HEK293 (cell line): ENCODE measurements at regions not wholly inside any gene's neighbourhood (a gene's known extent, or its start where the extent isn't known, plus 50 kb on each side); places are given as distances from the start of the nearest gene placed in this dataset.

Experiments
- CTCF ChIA-PET: fragments of 350-600 bp; formaldehyde crosslinking; extraction: SDS; loops from one replicate; lab custom pipeline; 2021; ENCODE audit warnings: antibody characterized with exemption; lab: Yijun Ruan, JAX
- POLR2A ChIA-PET: fragments of 300-600 bp; formaldehyde crosslinking; extraction: SDS; loops from one replicate; lab custom pipeline; 2020; ENCODE audit warnings: antibody characterized with exemption, inconsistent platforms; lab: Yijun Ruan, JAX
- H3K27ac ChIP-seq: fragments of 200-500 bp; sonication (Bioruptor generic); 2 replicates; pipeline ENCODE4 v1.5.1; 2014; ENCODE audit warnings: low read depth, low read length, control low read depth, inconsistent platforms; ENCODE audit errors: extremely low read depth
- H3K36me3 ChIP-seq, 2 experiments: fragments of 200-500 bp in 1 of 2; sonication (Bioruptor generic) in 1 of 2; 1 replicate in 1 of 2; 2 replicates in 1 of 2; pipeline ENCODE4 v1.5.1; 2014 to 2017; ENCODE audit warnings: inconsistent platforms in 2 of 2, low read length in 2 of 2; ENCODE audit not compliant: control insufficient read depth in 2 of 2, insufficient read depth in 1 of 2
- H3K4me1 ChIP-seq: fragments of 200-500 bp; sonication (Bioruptor generic); 2 replicates; pipeline ENCODE4 v1.5.1; 2014; ENCODE audit warnings: mild to moderate bottlenecking, low read length, inconsistent platforms; ENCODE audit not compliant: control insufficient read depth, insufficient read depth
- H3K4me3 ChIP-seq: 2 replicates; pipeline ENCODE4 v1.5.1; 2011; ENCODE audit warnings: low read depth, mild to moderate bottlenecking, control low read depth, low read length, moderate library complexity
- H3K9me3 ChIP-seq: fragments of 200-500 bp; sonication (Bioruptor generic); 2 replicates; pipeline ENCODE4 v1.5.1; 2014; ENCODE audit warnings: low read depth, low read length, inconsistent platforms; ENCODE audit not compliant: control insufficient read depth, insufficient read depth
- AEBP2 ChIP-seq: fragments of 450-650 bp; formaldehyde crosslinking; IDR thresholded peaks from 2 replicates; pipeline ENCODE4 v1.5.1; 2016; ENCODE audit warnings: missing biosample characterization, missing genetic modification characterization, borderline replicate concordance
- GFI1B ChIP-seq: fragments of 450-650 bp; formaldehyde crosslinking; IDR thresholded peaks from 2 replicates; pipeline ENCODE4 v1.5.1; 2016; ENCODE audit warnings: missing biosample characterization, missing genetic modification characterization
- HIC1 ChIP-seq: fragments of 450-650 bp; formaldehyde crosslinking; IDR thresholded peaks from 2 replicates; pipeline ENCODE4 v1.5.1; 2016; ENCODE audit warnings: missing biosample characterization, missing genetic modification characterization
- SP2 ChIP-seq: fragments of 450-650 bp; formaldehyde crosslinking; IDR thresholded peaks from 2 replicates; pipeline ENCODE4 v1.5.1; 2016; ENCODE audit warnings: missing biosample characterization, missing genetic modification characterization
- ZIC2 ChIP-seq: fragments of 450-650 bp; formaldehyde crosslinking; IDR thresholded peaks from 2 replicates; pipeline ENCODE4 v1.5.1; 2016; ENCODE audit warnings: missing biosample characterization, missing genetic modification characterization
- ZNF114 ChIP-seq: fragments of 450-650 bp; formaldehyde crosslinking; IDR thresholded peaks from 2 replicates; pipeline ENCODE4 v1.5.0; 2017; ENCODE audit warnings: missing biosample characterization, missing genetic modification characterization
- ZNF121 ChIP-seq: fragments of 450-650 bp; formaldehyde crosslinking; IDR thresholded peaks from 2 replicates; pipeline ENCODE4 v1.5.1; 2016; ENCODE audit warnings: missing biosample characterization, missing genetic modification characterization
- ZNF133 ChIP-seq: fragments of 450-650 bp; formaldehyde crosslinking; IDR thresholded peaks from 2 replicates; pipeline ENCODE4 v1.5.1; 2016; ENCODE audit warnings: missing biosample characterization, missing genetic modification characterization
- ZNF169 ChIP-seq: fragments of 450-650 bp; formaldehyde crosslinking; IDR thresholded peaks from 2 replicates; pipeline ENCODE4 v1.5.1; 2016; ENCODE audit warnings: missing biosample characterization, missing genetic modification characterization
- ZNF18 ChIP-seq: fragments of 450-650 bp; formaldehyde crosslinking; IDR thresholded peaks from 2 replicates; pipeline ENCODE4 v1.5.1; 2016; ENCODE audit warnings: missing biosample characterization, missing genetic modification characterization
- ZNF19 ChIP-seq: fragments of 450-650 bp; formaldehyde crosslinking; IDR thresholded peaks from 2 replicates; pipeline ENCODE4; 2016; ENCODE audit warnings: missing biosample characterization, missing genetic modification characterization, low read depth
- ZNF211 ChIP-seq: fragments of 450-650 bp; formaldehyde crosslinking; IDR thresholded peaks from 2 replicates; pipeline ENCODE4 v1.5.1; 2016; ENCODE audit warnings: low read depth, missing biosample characterization, missing genetic modification characterization
- ZNF24 ChIP-seq: fragments of 450-650 bp; formaldehyde crosslinking; IDR thresholded peaks from 2 replicates; pipeline ENCODE4 v1.5.1; 2016; ENCODE audit warnings: missing biosample characterization, missing genetic modification characterization
- ZNF488 ChIP-seq: fragments of 450-650 bp; formaldehyde crosslinking; IDR thresholded peaks from 2 replicates; pipeline ENCODE4 v1.5.1; 2016; ENCODE audit warnings: missing biosample characterization, missing genetic modification characterization
- ZNF571 ChIP-seq: fragments of 450-650 bp; formaldehyde crosslinking; IDR thresholded peaks from 2 replicates; pipeline ENCODE4 v1.5.0; 2017; ENCODE audit warnings: missing biosample characterization, missing genetic modification characterization
- ZNF600 ChIP-seq: fragments of 450-650 bp; formaldehyde crosslinking; IDR thresholded peaks from 2 replicates; pipeline ENCODE4 v1.5.1; 2016; ENCODE audit warnings: missing biosample characterization, missing genetic modification characterization
- ZNF610 ChIP-seq: fragments of 450-650 bp; formaldehyde crosslinking; IDR thresholded peaks from 2 replicates; pipeline ENCODE4 v1.5.1; 2016; ENCODE audit warnings: missing biosample characterization, missing genetic modification characterization, borderline replicate concordance
- ZNF629 ChIP-seq: fragments of 450-650 bp; formaldehyde crosslinking; IDR thresholded peaks from 2 replicates; pipeline ENCODE4 v1.5.1; 2017; ENCODE audit warnings: missing biosample characterization, missing genetic modification characterization
- ZNF677 ChIP-seq: fragments of 450-650 bp; IDR thresholded peaks from 2 replicates; pipeline ENCODE4 v1.5.0; 2018; ENCODE audit warnings: missing biosample characterization, mild to moderate bottlenecking, missing genetic modification characterization, moderate library complexity
- ZNF785 ChIP-seq: fragments of 450-650 bp; formaldehyde crosslinking; IDR thresholded peaks from 2 replicates; pipeline ENCODE4 v1.5.1; 2016; ENCODE audit warnings: missing biosample characterization, missing genetic modification characterization
- TF ChIP-seq, protein P1 (sequence below): fragments of 450-650 bp; formaldehyde crosslinking; IDR thresholded peaks from 2 replicates; pipeline ENCODE4 v1.5.1; 2016; ENCODE audit warnings: missing biosample characterization, missing genetic modification characterization
- TF ChIP-seq, protein P2 (sequence below): fragments of 450-650 bp; formaldehyde crosslinking; IDR thresholded peaks from 2 replicates; pipeline ENCODE4 v1.5.1; 2017; ENCODE audit warnings: missing biosample characterization, missing genetic modification characterization
- TF ChIP-seq, protein P3 (sequence below): fragments of 450-650 bp; formaldehyde crosslinking; IDR thresholded peaks from 2 replicates; pipeline ENCODE4 v1.5.1; 2017; ENCODE audit warnings: missing biosample characterization, missing genetic modification characterization

- CTCF ChIA-PET: no interaction called here
- no peak for TF ChIP-seq HIC1 (tag by site-specific recombination)
- no peak for TF ChIP-seq ZNF677 (tag by site-specific recombination)
- no peak for TF ChIP-seq ZNF488 (tag by site-specific recombination)
- TF ChIP-seq, protein P1, sequence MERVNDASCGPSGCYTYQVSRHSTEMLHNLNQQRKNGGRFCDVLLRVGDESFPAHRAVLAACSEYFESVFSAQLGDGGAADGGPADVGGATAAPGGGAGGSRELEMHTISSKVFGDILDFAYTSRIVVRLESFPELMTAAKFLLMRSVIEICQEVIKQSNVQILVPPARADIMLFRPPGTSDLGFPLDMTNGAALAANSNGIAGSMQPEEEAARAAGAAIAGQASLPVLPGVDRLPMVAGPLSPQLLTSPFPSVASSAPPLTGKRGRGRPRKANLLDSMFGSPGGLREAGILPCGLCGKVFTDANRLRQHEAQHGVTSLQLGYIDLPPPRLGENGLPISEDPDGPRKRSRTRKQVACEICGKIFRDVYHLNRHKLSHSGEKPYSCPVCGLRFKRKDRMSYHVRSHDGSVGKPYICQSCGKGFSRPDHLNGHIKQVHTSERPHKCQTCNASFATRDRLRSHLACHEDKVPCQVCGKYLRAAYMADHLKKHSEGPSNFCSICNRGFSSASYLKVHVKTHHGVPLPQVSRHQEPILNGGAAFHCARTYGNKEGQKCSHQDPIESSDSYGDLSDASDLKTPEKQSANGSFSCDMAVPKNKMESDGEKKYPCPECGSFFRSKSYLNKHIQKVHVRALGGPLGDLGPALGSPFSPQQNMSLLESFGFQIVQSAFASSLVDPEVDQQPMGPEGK (tag by site-specific recombination): no peak
- TF ChIP-seq ZNF114 (tag by site-specific recombination): no peak
- no peak for TF ChIP-seq AEBP2 (tag by site-specific recombination)
- no peak for TF ChIP-seq ZNF121 (tag by site-specific recombination)
- TF ChIP-seq ZNF169 (tag by site-specific recombination): no peak
- no peak for TF ChIP-seq ZNF610 (tag by site-specific recombination)
- TF ChIP-seq ZNF19 (tag by site-specific recombination): no peak
- TF ChIP-seq, protein P2, sequence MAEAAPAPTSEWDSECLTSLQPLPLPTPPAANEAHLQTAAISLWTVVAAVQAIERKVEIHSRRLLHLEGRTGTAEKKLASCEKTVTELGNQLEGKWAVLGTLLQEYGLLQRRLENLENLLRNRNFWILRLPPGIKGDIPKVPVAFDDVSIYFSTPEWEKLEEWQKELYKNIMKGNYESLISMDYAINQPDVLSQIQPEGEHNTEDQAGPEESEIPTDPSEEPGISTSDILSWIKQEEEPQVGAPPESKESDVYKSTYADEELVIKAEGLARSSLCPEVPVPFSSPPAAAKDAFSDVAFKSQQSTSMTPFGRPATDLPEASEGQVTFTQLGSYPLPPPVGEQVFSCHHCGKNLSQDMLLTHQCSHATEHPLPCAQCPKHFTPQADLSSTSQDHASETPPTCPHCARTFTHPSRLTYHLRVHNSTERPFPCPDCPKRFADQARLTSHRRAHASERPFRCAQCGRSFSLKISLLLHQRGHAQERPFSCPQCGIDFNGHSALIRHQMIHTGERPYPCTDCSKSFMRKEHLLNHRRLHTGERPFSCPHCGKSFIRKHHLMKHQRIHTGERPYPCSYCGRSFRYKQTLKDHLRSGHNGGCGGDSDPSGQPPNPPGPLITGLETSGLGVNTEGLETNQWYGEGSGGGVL (tag by site-specific recombination): no peak
- TF ChIP-seq, protein P3, sequence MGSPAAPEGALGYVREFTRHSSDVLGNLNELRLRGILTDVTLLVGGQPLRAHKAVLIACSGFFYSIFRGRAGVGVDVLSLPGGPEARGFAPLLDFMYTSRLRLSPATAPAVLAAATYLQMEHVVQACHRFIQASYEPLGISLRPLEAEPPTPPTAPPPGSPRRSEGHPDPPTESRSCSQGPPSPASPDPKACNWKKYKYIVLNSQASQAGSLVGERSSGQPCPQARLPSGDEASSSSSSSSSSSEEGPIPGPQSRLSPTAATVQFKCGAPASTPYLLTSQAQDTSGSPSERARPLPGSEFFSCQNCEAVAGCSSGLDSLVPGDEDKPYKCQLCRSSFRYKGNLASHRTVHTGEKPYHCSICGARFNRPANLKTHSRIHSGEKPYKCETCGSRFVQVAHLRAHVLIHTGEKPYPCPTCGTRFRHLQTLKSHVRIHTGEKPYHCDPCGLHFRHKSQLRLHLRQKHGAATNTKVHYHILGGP (tag by site-specific recombination): no peak
- TF ChIP-seq, all 188 proteins: peak for 0
- Histone ChIP-seq H3K36me3 (no peaks in the 10 kb centered on the region), H3K27ac (no peak overlapping the region), H3K9me3 (no peaks in the 10 kb centered on the region; the same call in none of the 2 replicates), H3K4me3 (no peak overlapping the region), H3K4me1 (no peaks in the 10 kb centered on the region)
- POLR2A ChIA-PET: no interaction called here
Observed at GRCh38 chrX:78493180-78493579, 165.8 kb upstream of the CYSLTR1 start.

- Histone ChIP-seq H3K27ac (no peak overlapping the region), H3K36me3 (no peaks in the 10 kb centered on the region), H3K9me3 (no peaks in the 10 kb centered on the region; the same call in 1 of the 2 replicates), H3K4me1 (no peaks in the 10 kb centered on the region), H3K4me3 (no peak overlapping the region)
- ChIA-PET POLR2A (no interaction called here), CTCF (interaction anchor here (0.9 kb wide), 1 partner anchor 203 kb away, joined by 3 read pairs; no protein-coding TSS in a partner anchor)
- TF ChIP-seq ZNF785 (tag by site-specific recombination): no peak
- no peak for TF ChIP-seq GFI1B (tag by site-specific recombination)
- no peak for TF ChIP-seq ZNF211 (tag by site-specific recombination)
- TF ChIP-seq ZIC2: no peak
- TF ChIP-seq ZNF24: no peak
- no peak for TF ChIP-seq ZNF133 (tag by site-specific recombination)
- no peak for TF ChIP-seq ZNF629 (tag by site-specific recombination)
- no peak for TF ChIP-seq ZNF571 (tag by site-specific recombination)
- no peak for TF ChIP-seq SP2 (tag by site-specific recombination)
- no peak for TF ChIP-seq ZNF18 (tag by site-specific recombination)
- no peak for TF ChIP-seq ZNF488 (tag by site-specific recombination)
- TF ChIP-seq ZNF600 (tag by site-specific recombination): no peak
Observed at GRCh38 chrX:78476701-78477100, 149.3 kb upstream of the CYSLTR1 start.
